ENCODE measurements at regions not wholly inside any gene's neighbourhood (a gene's known extent, or its start where the extent isn't known, plus 50 kb on each side); places are given as distances from the start of the nearest gene placed in this dataset.

DNA sequence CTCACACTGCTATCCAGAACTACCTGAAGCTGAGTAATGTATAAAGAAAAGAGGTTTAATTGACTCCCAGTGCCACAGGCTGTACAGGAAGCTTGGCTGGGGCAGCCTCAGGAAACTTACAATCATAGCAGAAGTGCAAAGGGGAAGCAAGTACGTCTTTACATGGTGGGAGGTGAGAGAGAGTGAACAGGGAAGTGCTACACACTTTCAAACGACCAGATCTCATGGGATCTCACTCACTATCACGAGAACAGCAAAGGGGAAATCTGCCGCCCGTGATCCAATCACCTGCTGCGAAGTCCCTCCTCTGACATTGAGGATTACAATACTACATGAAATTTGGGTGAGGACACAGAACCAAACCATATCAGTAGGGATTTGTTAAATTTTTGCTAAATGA, 150.4 kb upstream of the NXPH2 start:
- TF ChIP-seq, protein P1, sequence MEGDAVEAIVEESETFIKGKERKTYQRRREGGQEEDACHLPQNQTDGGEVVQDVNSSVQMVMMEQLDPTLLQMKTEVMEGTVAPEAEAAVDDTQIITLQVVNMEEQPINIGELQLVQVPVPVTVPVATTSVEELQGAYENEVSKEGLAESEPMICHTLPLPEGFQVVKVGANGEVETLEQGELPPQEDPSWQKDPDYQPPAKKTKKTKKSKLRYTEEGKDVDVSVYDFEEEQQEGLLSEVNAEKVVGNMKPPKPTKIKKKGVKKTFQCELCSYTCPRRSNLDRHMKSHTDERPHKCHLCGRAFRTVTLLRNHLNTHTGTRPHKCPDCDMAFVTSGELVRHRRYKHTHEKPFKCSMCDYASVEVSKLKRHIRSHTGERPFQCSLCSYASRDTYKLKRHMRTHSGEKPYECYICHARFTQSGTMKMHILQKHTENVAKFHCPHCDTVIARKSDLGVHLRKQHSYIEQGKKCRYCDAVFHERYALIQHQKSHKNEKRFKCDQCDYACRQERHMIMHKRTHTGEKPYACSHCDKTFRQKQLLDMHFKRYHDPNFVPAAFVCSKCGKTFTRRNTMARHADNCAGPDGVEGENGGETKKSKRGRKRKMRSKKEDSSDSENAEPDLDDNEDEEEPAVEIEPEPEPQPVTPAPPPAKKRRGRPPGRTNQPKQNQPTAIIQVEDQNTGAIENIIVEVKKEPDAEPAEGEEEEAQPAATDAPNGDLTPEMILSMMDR (IDR thresholded peaks at IDR 0.05; ENCODE audit: low read depth, low read length), result no peak
- no peak for TF ChIP-seq EZH2phosphoT487 (IDR thresholded peaks at IDR 0.05; ENCODE audit: low read depth)

All from OCI-LY3 (cell line).